ENCODE measurements at regions not wholly inside any gene's neighbourhood (a gene's known extent, or its start where the extent isn't known, plus 50 kb on each side); places are given as distances from the start of the nearest gene placed in this dataset.

GRCh38 chr14:34009956-34010355, 59.1 kb upstream of the EGLN3 start:
- H4K20me1 ChIP-seq (ENCODE audit: low read depth): no peaks in the 10 kb centered on the region
- Mint-ChIP-seq H3K27me3 (ENCODE audit: insufficient read depth, low read depth) (no peaks in the 10 kb centered on the region), H3K4me1 (peaks cover 10% of the 10 kb centered on the region), H3K36me3 (no peaks in the 10 kb centered on the region), H3K9me3 (peaks cover 7% of the 10 kb centered on the region), H3K4me3 (no peak overlapping the region), H3K27ac (no peak overlapping the region)
- DNase-seq (ENCODE audit: low spot score): no peak
- no peaks in the 10 kb centered on the region for H3K36me3 ChIP-seq
- H3K27ac ChIP-seq: no peak overlapping the region
- peaks cover 6% of the 10 kb centered on the region for H3F3A ChIP-seq (ENCODE audit: low read depth)
- no peaks in the 10 kb centered on the region for H3K9me3 ChIP-seq (ENCODE audit: low read depth)
- no peak overlapping the region for H2AFZ ChIP-seq (replicated peaks)
- TF ChIP-seq EZH2phosphoT487 (IDR thresholded peaks at IDR 0.05): no peak
- TF ChIP-seq, protein P1, sequence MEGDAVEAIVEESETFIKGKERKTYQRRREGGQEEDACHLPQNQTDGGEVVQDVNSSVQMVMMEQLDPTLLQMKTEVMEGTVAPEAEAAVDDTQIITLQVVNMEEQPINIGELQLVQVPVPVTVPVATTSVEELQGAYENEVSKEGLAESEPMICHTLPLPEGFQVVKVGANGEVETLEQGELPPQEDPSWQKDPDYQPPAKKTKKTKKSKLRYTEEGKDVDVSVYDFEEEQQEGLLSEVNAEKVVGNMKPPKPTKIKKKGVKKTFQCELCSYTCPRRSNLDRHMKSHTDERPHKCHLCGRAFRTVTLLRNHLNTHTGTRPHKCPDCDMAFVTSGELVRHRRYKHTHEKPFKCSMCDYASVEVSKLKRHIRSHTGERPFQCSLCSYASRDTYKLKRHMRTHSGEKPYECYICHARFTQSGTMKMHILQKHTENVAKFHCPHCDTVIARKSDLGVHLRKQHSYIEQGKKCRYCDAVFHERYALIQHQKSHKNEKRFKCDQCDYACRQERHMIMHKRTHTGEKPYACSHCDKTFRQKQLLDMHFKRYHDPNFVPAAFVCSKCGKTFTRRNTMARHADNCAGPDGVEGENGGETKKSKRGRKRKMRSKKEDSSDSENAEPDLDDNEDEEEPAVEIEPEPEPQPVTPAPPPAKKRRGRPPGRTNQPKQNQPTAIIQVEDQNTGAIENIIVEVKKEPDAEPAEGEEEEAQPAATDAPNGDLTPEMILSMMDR (IDR thresholded peaks at IDR 0.05): no peak
- TF ChIP-seq EZH2 (IDR thresholded peaks at IDR 0.05): no peak
- no peaks in the 10 kb centered on the region for H3K27me3 ChIP-seq
- no peak overlapping the region for H3K4me3 ChIP-seq
- no peak overlapping the region for H3K9ac ChIP-seq
- H3K4me1 ChIP-seq: peaks cover 18% of the 10 kb centered on the region
- no peak overlapping the region for H3K4me2 ChIP-seq
- H3K79me2 ChIP-seq (ENCODE audit: low read depth): no peaks in the 10 kb centered on the region

- no peaks in the 10 kb centered on the region for H3K4me1 ChIP-seq
- H3K27me3 ChIP-seq: no peaks in the 10 kb centered on the region
- H3F3A ChIP-seq (ENCODE audit: low read depth): no peaks in the 10 kb centered on the region
- H3K79me2 ChIP-seq (ENCODE audit: low read depth): no peaks in the 10 kb centered on the region
- H4K20me1 ChIP-seq (ENCODE audit: low read depth): no peaks in the 10 kb centered on the region
- no peaks in the 10 kb centered on the region for H3K36me3 ChIP-seq
- Mint-ChIP-seq H3K36me3 (no peaks in the 10 kb centered on the region), H3K4me3 (no peak overlapping the region), H3K9me3 (peaks cover 7% of the 10 kb centered on the region), H3K4me1 (peaks cover 4% of the 10 kb centered on the region), H3K27me3 (ENCODE audit: insufficient read depth, low read depth) (no peaks in the 10 kb centered on the region), H3K27ac (no peak overlapping the region)
- TF ChIP-seq, protein P1 (IDR thresholded peaks at IDR 0.05): no peak
- TF ChIP-seq EZH2phosphoT487 (IDR thresholded peaks at IDR 0.05) (no peak), EZH2 (IDR thresholded peaks at IDR 0.05) (no peak)
- no peak overlapping the region for H2AFZ ChIP-seq (replicated peaks)
- no peak overlapping the region for H3K9ac ChIP-seq
- DNase-seq (ENCODE audit: low spot score): no peak
- no peak overlapping the region for H3K27ac ChIP-seq
- H3K4me3 ChIP-seq: no peak overlapping the region
- no peaks in the 10 kb centered on the region for H3K9me3 ChIP-seq (ENCODE audit: low read depth)
- H3K4me2 ChIP-seq: no peak overlapping the region
Measured at GRCh38 chr14:34007902-34008301, 57.0 kb upstream of the EGLN3 start.

DNA sequence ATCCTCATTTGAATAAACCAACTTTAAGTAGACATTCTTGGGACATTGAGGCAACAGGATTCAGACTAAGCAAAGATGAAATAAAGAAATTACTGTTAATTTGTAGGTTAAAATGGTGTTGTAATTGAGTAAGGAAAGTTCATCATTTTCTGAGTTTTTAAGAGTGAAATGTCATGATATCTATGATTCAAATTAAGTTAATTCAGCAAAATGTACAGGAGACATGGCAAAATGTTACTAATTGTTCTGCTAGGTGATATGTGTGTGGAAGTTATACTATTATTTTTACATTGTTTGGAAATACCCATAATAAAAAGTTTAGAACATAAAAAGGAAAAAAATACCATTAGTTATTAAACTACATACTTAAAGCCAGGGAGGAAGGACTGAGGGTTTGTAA, 55.0 kb upstream of the EGLN3 start:
- Histone ChIP-seq H3K36me3 (no peaks in the 10 kb centered on the region), H3K9ac (no peak overlapping the region), H3K79me2 (ENCODE audit: low read depth) (no peaks in the 10 kb centered on the region), H3K4me2 (no peak overlapping the region), H3K27ac (no peak overlapping the region), H3K4me3 (no peak overlapping the region), H2AFZ (replicated peaks) (no peak overlapping the region), H3K27me3 (no peaks in the 10 kb centered on the region), H3K4me1 (peaks cover 6% of the 10 kb centered on the region), H3K9me3 (ENCODE audit: low read depth) (no peaks in the 10 kb centered on the region), H3F3A (ENCODE audit: low read depth) (peaks cover 4% of the 10 kb centered on the region), H4K20me1 (ENCODE audit: low read depth) (no peaks in the 10 kb centered on the region)
- DNase-seq (ENCODE audit: low spot score): no peak
- H3K9me3 Mint-ChIP-seq: peaks cover 3% of the 10 kb centered on the region
- no peak overlapping the region for H3K4me3 Mint-ChIP-seq
- H3K36me3 Mint-ChIP-seq: no peaks in the 10 kb centered on the region
- TF ChIP-seq, protein P1 (IDR thresholded peaks at IDR 0.05): no peak
- TF ChIP-seq EZH2 (IDR thresholded peaks at IDR 0.05): no peak
- TF ChIP-seq EZH2phosphoT487 (IDR thresholded peaks at IDR 0.05): no peak
- H3K27ac Mint-ChIP-seq: no peak overlapping the region
- no peaks in the 10 kb centered on the region for H3K27me3 Mint-ChIP-seq (ENCODE audit: insufficient read depth, low read depth)
- H3K4me1 Mint-ChIP-seq: peaks cover 6% of the 10 kb centered on the region
